ENCODE measurements at regions not wholly inside any gene's neighbourhood (a gene's known extent, or its start where the extent isn't known, plus 50 kb on each side); places are given as distances from the start of the nearest gene placed in this dataset.

DNA sequence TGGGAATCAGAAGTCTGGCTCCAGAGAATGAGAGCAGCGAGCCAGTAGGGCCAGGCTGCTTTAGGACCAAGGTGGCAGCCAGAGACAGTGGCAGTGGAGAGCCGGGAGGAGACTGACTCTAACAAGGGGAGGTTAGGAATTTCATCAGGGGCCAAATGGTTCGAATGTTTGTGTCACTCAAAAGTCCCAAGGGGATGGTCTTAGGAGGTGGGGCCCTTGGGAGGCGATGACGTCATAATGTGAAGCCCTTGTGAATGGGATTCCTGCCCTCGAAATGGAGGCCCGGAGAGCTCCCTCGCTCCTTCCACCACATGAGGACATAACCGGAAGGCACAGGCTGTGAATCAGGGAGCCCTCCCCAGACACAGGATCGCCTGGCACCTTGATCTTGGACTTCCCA lies 299.7 kb downstream of the QKI start:
- TF ChIP-seq POLR2AphosphoS5 (IDR thresholded peaks at IDR 0.05) = no peak
- TF ChIP-seq, protein P1, sequence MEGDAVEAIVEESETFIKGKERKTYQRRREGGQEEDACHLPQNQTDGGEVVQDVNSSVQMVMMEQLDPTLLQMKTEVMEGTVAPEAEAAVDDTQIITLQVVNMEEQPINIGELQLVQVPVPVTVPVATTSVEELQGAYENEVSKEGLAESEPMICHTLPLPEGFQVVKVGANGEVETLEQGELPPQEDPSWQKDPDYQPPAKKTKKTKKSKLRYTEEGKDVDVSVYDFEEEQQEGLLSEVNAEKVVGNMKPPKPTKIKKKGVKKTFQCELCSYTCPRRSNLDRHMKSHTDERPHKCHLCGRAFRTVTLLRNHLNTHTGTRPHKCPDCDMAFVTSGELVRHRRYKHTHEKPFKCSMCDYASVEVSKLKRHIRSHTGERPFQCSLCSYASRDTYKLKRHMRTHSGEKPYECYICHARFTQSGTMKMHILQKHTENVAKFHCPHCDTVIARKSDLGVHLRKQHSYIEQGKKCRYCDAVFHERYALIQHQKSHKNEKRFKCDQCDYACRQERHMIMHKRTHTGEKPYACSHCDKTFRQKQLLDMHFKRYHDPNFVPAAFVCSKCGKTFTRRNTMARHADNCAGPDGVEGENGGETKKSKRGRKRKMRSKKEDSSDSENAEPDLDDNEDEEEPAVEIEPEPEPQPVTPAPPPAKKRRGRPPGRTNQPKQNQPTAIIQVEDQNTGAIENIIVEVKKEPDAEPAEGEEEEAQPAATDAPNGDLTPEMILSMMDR (IDR thresholded peaks at IDR 0.05) = no peak
